ENCODE measurements at regions not wholly inside any gene's neighbourhood (a gene's known extent, or its start where the extent isn't known, plus 50 kb on each side); places are given as distances from the start of the nearest gene placed in this dataset.

DNA sequence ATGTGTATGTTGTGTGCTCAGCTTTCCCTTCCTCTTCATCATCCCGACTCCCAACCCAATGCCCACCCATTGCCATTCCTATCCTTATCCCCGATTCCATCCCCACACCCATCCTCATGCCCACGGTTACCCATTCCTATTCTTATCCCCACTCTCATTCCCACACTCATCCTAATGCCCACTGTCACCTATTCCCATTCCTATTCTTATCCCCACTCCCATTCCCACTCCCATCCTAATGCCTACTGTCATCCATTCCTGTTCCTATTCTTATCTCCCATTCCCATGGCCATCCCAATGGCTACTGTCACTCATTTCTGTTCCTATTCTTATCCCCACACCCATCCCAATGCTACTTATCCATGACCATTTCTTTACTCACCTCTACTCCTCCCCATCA, 254.1 kb downstream of the DHX35 start:
- no peak for DNase-seq
- BruUV-seq (replicated peaks): no TSS peak
- intact Hi-C loops (cut with micrococcal nuclease; ENCODE audit: unreplicated experiment): no loop called here
- H2AFZ ChIP-seq: no peak overlapping the region
- H3K27me3 ChIP-seq (ENCODE audit: insufficient read depth, low read depth): no peaks in the 10 kb centered on the region
- H3F3A ChIP-seq (ENCODE audit: insufficient read depth, low read depth): no peaks in the 10 kb centered on the region
- no peak overlapping the region for H3K4me3 ChIP-seq
- no peaks in the 10 kb centered on the region for H3K79me2 ChIP-seq (ENCODE audit: low read depth)
- H3K4me1 ChIP-seq (replicated peaks; ENCODE audit: insufficient read depth): no peaks in the 10 kb centered on the region
- no peaks in the 10 kb centered on the region for H3K9me3 ChIP-seq (ENCODE audit: insufficient read depth, low read depth)
- no peak overlapping the region for H3K4me2 ChIP-seq
- no peaks in the 10 kb centered on the region for H3K36me3 ChIP-seq (ENCODE audit: low read depth)
- POLR2A ChIA-PET (ENCODE audit: unreplicated experiment): no interaction called here
- H3K9me2 ChIP-seq (ENCODE audit: insufficient read depth): no peaks in the 10 kb centered on the region
- no peak overlapping the region for H3K27ac ChIP-seq
- H4K20me1 ChIP-seq (ENCODE audit: insufficient read depth): no peaks in the 10 kb centered on the region
- CTCF ChIA-PET: no interaction called here
- TF ChIP-seq EZH2 (IDR thresholded peaks at IDR 0.05; ENCODE audit: low read depth): no peak
- TF ChIP-seq, protein P1, sequence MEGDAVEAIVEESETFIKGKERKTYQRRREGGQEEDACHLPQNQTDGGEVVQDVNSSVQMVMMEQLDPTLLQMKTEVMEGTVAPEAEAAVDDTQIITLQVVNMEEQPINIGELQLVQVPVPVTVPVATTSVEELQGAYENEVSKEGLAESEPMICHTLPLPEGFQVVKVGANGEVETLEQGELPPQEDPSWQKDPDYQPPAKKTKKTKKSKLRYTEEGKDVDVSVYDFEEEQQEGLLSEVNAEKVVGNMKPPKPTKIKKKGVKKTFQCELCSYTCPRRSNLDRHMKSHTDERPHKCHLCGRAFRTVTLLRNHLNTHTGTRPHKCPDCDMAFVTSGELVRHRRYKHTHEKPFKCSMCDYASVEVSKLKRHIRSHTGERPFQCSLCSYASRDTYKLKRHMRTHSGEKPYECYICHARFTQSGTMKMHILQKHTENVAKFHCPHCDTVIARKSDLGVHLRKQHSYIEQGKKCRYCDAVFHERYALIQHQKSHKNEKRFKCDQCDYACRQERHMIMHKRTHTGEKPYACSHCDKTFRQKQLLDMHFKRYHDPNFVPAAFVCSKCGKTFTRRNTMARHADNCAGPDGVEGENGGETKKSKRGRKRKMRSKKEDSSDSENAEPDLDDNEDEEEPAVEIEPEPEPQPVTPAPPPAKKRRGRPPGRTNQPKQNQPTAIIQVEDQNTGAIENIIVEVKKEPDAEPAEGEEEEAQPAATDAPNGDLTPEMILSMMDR (conservative IDR thresholded peaks at IDR 0.05): no peak

DNA sequence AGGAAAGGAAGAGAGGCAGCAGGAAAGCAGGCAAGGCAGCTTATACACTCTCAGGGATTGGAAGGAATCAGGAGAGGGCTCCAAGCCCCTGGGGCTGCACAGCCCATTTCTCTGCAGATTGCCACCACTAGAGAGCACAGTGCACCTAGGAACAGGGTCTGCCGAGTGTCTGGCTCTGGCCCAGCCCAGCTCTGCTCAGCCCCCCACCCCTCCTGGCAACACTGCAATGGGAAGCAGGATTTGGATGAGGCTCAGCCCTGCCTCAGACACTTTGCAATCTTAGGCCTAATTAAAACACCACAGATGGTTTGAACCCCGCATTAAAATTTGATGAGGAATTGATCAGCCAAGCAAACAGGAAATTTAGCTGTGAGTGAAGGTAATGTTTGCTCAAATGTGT, 252.7 kb downstream of the DHX35 start:
- H2AFZ ChIP-seq: no peak overlapping the region
- no peaks in the 10 kb centered on the region for H3K4me1 ChIP-seq (replicated peaks; ENCODE audit: insufficient read depth)
- H3K4me3 ChIP-seq: no peak overlapping the region
- no peak for DNase-seq
- BruUV-seq (replicated peaks): no TSS peak
- no peaks in the 10 kb centered on the region for H3K79me2 ChIP-seq (ENCODE audit: low read depth)
- no peak overlapping the region for H3K4me2 ChIP-seq
- CTCF ChIA-PET: no interaction called here
- H3K36me3 ChIP-seq (ENCODE audit: low read depth): no peaks in the 10 kb centered on the region
- H3K27ac ChIP-seq: no peak overlapping the region
- no peaks in the 10 kb centered on the region for H3K9me2 ChIP-seq (ENCODE audit: insufficient read depth)
- POLR2A ChIA-PET (ENCODE audit: unreplicated experiment): no interaction called here
- TF ChIP-seq, protein P1 (conservative IDR thresholded peaks at IDR 0.05): no peak
- no peak for TF ChIP-seq EZH2 (IDR thresholded peaks at IDR 0.05; ENCODE audit: low read depth)
- no peaks in the 10 kb centered on the region for H4K20me1 ChIP-seq (ENCODE audit: insufficient read depth)
- intact Hi-C loops (cut with micrococcal nuclease; ENCODE audit: unreplicated experiment): no loop called here
- peaks cover 7% of the 10 kb centered on the region; the same call in 1 of the 2 replicates for H3K27me3 ChIP-seq (ENCODE audit: insufficient read depth, low read depth)
- no peaks in the 10 kb centered on the region for H3K9me3 ChIP-seq (ENCODE audit: insufficient read depth, low read depth)
- no peaks in the 10 kb centered on the region for H3F3A ChIP-seq (ENCODE audit: insufficient read depth, low read depth)

DNA sequence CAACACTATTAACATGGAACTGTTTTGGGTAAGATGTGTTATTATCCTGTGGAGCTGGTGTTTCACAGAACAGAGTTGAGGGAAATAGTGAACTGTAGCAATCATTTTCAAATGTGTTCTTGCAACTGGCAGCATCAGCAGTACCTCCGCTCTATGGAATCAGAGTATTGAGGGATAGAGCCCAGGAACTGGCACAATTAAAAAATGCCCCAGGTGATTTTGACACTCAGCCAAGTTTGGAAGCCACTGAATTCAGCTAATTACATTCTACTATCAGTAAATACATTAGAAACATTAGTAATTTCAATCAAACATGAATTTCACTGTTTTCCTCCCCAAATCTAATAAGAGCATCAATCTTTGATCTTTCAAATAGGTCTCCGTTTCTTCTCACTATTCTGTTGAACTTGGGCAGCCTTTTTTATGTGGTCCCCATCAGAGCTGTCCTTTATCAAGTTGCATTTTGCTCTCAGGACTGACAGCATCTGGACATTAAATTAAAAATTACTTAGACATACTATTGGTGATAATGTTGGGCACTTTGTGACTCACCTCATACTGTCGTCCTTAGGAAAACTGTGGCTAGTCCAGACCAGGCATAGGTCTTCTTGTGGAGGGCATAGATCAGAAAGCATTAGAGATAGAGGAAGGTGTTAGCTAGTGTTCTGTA, 251.5 kb downstream of the DHX35 start:
- Histone ChIP-seq H3K27me3 (ENCODE audit: insufficient read depth, low read depth) (peaks cover 12% of the 10 kb centered on the region; the same call in 1 of the 2 replicates), H2AFZ (no peak overlapping the region), H3K4me2 (no peak overlapping the region), H3F3A (ENCODE audit: insufficient read depth, low read depth) (no peaks in the 10 kb centered on the region), H3K9me3 (ENCODE audit: insufficient read depth, low read depth) (no peaks in the 10 kb centered on the region), H3K4me1 (replicated peaks; ENCODE audit: insufficient read depth) (no peaks in the 10 kb centered on the region), H3K79me2 (ENCODE audit: low read depth) (no peaks in the 10 kb centered on the region), H3K27ac (no peak overlapping the region), H3K36me3 (ENCODE audit: low read depth) (no peaks in the 10 kb centered on the region), H3K4me3 (no peak overlapping the region), H3K9me2 (ENCODE audit: insufficient read depth) (no peaks in the 10 kb centered on the region), H4K20me1 (ENCODE audit: insufficient read depth) (no peaks in the 10 kb centered on the region)
- BruUV-seq (replicated peaks): no TSS peak
- intact Hi-C loops (cut with micrococcal nuclease; ENCODE audit: unreplicated experiment): no loop called here
- ChIA-PET CTCF (no interaction called here), POLR2A (ENCODE audit: unreplicated experiment) (interaction anchor here (0.5 kb wide), 1 partner anchor 1720 kb away, joined by 7 read pairs; no protein-coding TSS in a partner anchor)
- no peak for DNase-seq
- TF ChIP-seq EZH2 (IDR thresholded peaks at IDR 0.05; ENCODE audit: low read depth): no peak
- TF ChIP-seq, protein P1 (conservative IDR thresholded peaks at IDR 0.05): no peak
